ENCODE measurements at regions not wholly inside any gene's neighbourhood (a gene's known extent, or its start where the extent isn't known, plus 50 kb on each side); places are given as distances from the start of the nearest gene placed in this dataset.

DNA sequence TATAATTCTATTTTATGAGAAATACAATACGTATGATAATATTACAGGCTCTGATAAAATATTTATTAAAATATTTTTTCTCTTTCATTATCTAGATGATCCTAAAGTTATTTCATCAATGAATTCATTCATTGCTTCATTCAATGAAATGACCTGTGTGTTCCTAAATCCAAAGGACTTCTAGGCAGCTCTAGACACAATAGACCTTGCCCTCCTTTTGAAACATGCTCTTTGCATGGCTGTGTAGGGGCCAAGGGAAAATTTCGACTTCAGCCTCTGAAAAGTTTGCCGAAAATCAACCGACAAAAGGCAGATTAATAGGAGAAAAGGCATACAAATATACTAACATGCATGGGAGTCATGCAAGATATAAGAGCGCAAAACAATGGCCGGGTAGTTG is 402.0 kb downstream of the ELAVL2 start:
- TF ChIP-seq, protein P1, sequence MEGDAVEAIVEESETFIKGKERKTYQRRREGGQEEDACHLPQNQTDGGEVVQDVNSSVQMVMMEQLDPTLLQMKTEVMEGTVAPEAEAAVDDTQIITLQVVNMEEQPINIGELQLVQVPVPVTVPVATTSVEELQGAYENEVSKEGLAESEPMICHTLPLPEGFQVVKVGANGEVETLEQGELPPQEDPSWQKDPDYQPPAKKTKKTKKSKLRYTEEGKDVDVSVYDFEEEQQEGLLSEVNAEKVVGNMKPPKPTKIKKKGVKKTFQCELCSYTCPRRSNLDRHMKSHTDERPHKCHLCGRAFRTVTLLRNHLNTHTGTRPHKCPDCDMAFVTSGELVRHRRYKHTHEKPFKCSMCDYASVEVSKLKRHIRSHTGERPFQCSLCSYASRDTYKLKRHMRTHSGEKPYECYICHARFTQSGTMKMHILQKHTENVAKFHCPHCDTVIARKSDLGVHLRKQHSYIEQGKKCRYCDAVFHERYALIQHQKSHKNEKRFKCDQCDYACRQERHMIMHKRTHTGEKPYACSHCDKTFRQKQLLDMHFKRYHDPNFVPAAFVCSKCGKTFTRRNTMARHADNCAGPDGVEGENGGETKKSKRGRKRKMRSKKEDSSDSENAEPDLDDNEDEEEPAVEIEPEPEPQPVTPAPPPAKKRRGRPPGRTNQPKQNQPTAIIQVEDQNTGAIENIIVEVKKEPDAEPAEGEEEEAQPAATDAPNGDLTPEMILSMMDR (IDR thresholded peaks at IDR 0.05; ENCODE audit: low read depth, low read length, poor library complexity, severe bottlenecking) = no peak
- no peak for TF ChIP-seq EZH2phosphoT487 (IDR thresholded peaks at IDR 0.05; ENCODE audit: borderline replicate concordance, low read length)

Data from DOHH2 (cell line).